NT2/D1 (cell line): ENCODE measurements at regions not wholly inside any gene's neighbourhood (a gene's known extent, or its start where the extent isn't known, plus 50 kb on each side); places are given as distances from the start of the nearest gene placed in this dataset.

Experiments used
- SUZ12 ChIP-seq: IDR thresholded peaks from 2 replicates; pipeline ENCODE4 v1.6.1; 2011; ENCODE audit not compliant: insufficient read length, insufficient read depth; ENCODE audit errors: extremely low read depth
- YY1 ChIP-seq: IDR thresholded peaks from 2 replicates; pipeline ENCODE4 v1.6.1; 2011; ENCODE audit not compliant: insufficient read length, insufficient read depth

DNA sequence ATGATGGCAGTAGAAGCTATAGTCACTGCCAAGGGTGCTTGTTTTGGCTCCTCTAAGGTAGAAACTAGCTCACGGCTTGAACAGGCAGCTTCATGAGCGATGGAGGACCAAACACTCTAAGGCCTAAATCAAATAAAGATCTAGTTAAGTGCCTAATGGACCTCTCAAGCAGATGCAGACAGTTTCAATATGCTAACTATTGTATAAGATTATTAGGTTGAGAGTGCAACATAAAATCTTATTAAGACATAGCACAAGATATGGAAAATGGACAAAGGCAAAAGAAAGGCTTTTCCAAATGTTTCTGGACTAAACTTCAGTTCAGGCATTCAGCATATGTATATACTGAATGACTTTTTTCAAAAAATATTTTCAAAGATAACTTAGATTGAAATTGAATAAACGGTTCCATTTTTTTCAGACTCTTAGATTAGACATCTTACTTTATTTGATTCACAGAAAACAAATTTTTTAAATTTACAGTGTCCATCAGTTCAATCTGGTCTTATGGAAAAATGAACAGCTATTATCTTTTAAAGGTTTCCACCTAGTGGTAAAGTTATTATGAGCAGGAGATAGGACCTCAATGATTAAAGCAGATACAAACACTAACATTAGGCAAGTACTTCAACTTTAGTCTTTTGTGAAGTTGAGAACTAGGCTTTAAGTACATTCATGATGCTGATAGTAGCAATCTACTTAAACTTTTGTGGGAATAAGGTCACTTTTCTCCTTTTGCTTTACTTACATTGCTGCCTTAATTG, 1167.7 kb downstream of the MAT2B start:
- no peak for TF ChIP-seq SUZ12
- no peak for TF ChIP-seq YY1
